Spinal cord (tissue), 9 donors: ENCODE measurements at regions not wholly inside any gene's neighbourhood (a gene's known extent, or its start where the extent isn't known, plus 50 kb on each side); places are given as distances from the start of the nearest gene placed in this dataset.

Experiments
- DNase-seq, 6 donors: peaks; one replicate each; pipeline versions ENCODE4 v3.0.0 to v3.0.0-alpha.2; 2013 to 2015; ENCODE audit warnings: low spot score in 6 of 6, low read depth in 4 of 6
- H3K27ac ChIP-seq: one replicate; pipeline ENCODE4 v1.5.1; 2013; ENCODE audit warnings: low read depth, low read length, control low read depth
- H3K27me3 ChIP-seq: one replicate; pipeline ENCODE4 v1.6.1; 2013; ENCODE audit warnings: low read length; ENCODE audit not compliant: control insufficient read depth, insufficient read depth
- H3K36me3 ChIP-seq: one replicate; pipeline ENCODE4 v1.6.1; 2013; ENCODE audit warnings: low read length; ENCODE audit not compliant: control insufficient read depth, insufficient read depth
- H3K4me1 ChIP-seq: one replicate; pipeline ENCODE4 v1.6.1; 2013; ENCODE audit warnings: low read length; ENCODE audit not compliant: control insufficient read depth, insufficient read depth
- H3K4me3 ChIP-seq: one replicate; pipeline ENCODE4 v1.5.1; 2013; ENCODE audit warnings: low read depth, low read length, control low read depth
- H3K9me3 ChIP-seq: one replicate; pipeline ENCODE4 v1.6.1; 2013; ENCODE audit warnings: low read length; ENCODE audit not compliant: control insufficient read depth, insufficient read depth
- WGBS: methylation state at CpG from one replicate; pipeline ENCODE4 v1.1.5; 2013; ENCODE audit warnings: missing lambda C conversion rate; ENCODE audit not compliant: insufficient coverage; 5-methylcytosine and 5-hydroxymethylcytosine counted together
- donor health status: healthy.

GRCh38 chr4:26105337-26105736 lies 191.3 kb downstream of the SMIM20 start:
- Histone ChIP-seq H3K4me1 (no peaks in the 10 kb centered on the region), H3K9me3 (no peaks in the 10 kb centered on the region), H3K4me3 (no peak overlapping the region), H3K27me3 (no peaks in the 10 kb centered on the region), H3K36me3 (no peaks in the 10 kb centered on the region), H3K27ac (no peak overlapping the region)
- 80% methylated on average over 1 of the region's 2 CpGs for WGBS
- DNase-seq = peak in 1 of 6 donors; percentile 61

- no peaks in the 10 kb centered on the region for H3K9me3 ChIP-seq
- WGBS = no CpG with 5 or more reads among the region's 7 CpGs
- DNase-seq = no peak
Observed at GRCh38 chr4:26105815-26106699, 192.0 kb downstream of the SMIM20 start.

GRCh38 chr4:26106776-26107175 lies 192.8 kb downstream of the SMIM20 start:
- DNase-seq = no peak
- H3K9me3 ChIP-seq = no peaks in the 10 kb centered on the region
- H3K4me1 ChIP-seq = no peaks in the 10 kb centered on the region
- no peaks in the 10 kb centered on the region for H3K27me3 ChIP-seq
- H3K27ac ChIP-seq = no peak overlapping the region
- H3K36me3 ChIP-seq = no peaks in the 10 kb centered on the region
- H3K4me3 ChIP-seq = no peak overlapping the region

More at GRCh38 chr4:26105815-26106699, 192.0 kb downstream of the SMIM20 start:
- Histone ChIP-seq H3K36me3 (no peaks in the 10 kb centered on the region), H3K4me3 (no peak overlapping the region), H3K4me1 (no peaks in the 10 kb centered on the region), H3K27ac (no peak overlapping the region), H3K27me3 (no peaks in the 10 kb centered on the region)

DNA sequence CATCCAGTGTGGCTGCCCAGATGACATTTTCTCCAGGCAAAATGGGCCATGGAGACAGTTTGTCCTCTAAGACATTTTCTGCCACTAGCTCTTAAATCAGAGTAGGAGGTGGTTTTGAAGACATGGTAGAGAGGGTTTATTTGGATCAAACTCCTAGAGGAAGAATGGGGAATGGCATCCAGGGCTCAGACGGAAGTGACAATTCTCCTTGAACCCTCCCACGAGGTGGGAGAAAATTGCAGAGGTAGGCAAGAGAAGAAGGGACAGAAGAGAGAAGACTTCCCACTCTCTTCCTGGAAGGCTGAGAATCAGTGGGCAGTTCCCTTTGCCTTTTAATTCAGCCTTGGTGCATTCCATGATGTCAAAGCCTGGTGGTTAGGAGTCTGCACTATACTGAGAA lies 194.0 kb downstream of the SMIM20 start:
- Histone ChIP-seq H3K27ac (no peak overlapping the region), H3K4me3 (no peak overlapping the region), H3K4me1 (no peaks in the 10 kb centered on the region), H3K9me3 (no peaks in the 10 kb centered on the region), H3K27me3 (no peaks in the 10 kb centered on the region), H3K36me3 (no peaks in the 10 kb centered on the region)
- DNase-seq = no peak
- WGBS = 75% methylated on average over 1 of the region's 2 CpGs

GRCh38 chr4:26110493-26110892 lies 196.5 kb downstream of the SMIM20 start:
- H3K36me3 ChIP-seq = no peaks in the 10 kb centered on the region
- H3K4me1 ChIP-seq = no peaks in the 10 kb centered on the region
- no peak for DNase-seq
- H3K27me3 ChIP-seq = no peaks in the 10 kb centered on the region
- no peak overlapping the region for H3K27ac ChIP-seq
- 74% methylated on average over 5 of the region's 5 CpGs for WGBS
- no peaks in the 10 kb centered on the region for H3K9me3 ChIP-seq
- H3K4me3 ChIP-seq = no peak overlapping the region

GRCh38 chr4:26113339-26113940 lies 199.4 kb downstream of the SMIM20 start:
- H3K36me3 ChIP-seq = no peaks in the 10 kb centered on the region
- H3K27ac ChIP-seq = no peak overlapping the region
- H3K4me1 ChIP-seq = no peaks in the 10 kb centered on the region
- no peak for DNase-seq
- 94% methylated on average over 3 of the region's 4 CpGs for WGBS
- H3K9me3 ChIP-seq = no peaks in the 10 kb centered on the region
- H3K4me3 ChIP-seq = no peak overlapping the region
- H3K27me3 ChIP-seq = no peaks in the 10 kb centered on the region

DNA sequence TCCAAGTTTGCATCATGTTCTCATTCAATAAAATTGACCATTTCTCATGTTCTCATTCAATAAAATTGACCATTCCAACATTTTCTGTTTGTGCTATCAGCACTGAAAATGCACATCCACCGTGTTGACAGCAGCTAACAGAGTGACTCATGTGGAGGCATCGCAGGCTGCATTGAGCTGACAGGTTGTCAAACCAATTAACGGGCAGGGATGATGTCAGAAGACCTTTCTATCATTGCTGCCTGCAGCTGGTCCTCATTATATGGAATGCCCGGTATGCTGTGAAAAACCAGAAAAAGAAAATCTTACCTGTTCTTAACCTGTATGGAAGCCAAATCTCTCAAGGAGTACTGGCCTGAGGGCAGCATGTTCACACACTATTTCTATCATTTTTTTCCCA lies 202.0 kb downstream of the SMIM20 start:
- WGBS = 90% methylated on average over 4 of the region's 4 CpGs
- H3K36me3 ChIP-seq = no peaks in the 10 kb centered on the region
- no peak overlapping the region for H3K27ac ChIP-seq
- H3K4me1 ChIP-seq = no peaks in the 10 kb centered on the region
- no peaks in the 10 kb centered on the region for H3K9me3 ChIP-seq
- H3K27me3 ChIP-seq = no peaks in the 10 kb centered on the region
- no peak for DNase-seq
- H3K4me3 ChIP-seq = no peak overlapping the region

GRCh38 chr4:26120098-26120825 lies 200.6 kb upstream of the RBPJ start:
- WGBS = 95% methylated on average over 3 of the region's 6 CpGs
- no peaks in the 10 kb centered on the region for H3K36me3 ChIP-seq
- H3K27ac ChIP-seq = no peak overlapping the region
- H3K9me3 ChIP-seq = no peaks in the 10 kb centered on the region
- no peak overlapping the region for H3K4me3 ChIP-seq
- DNase-seq = no peak
- H3K4me1 ChIP-seq = no peaks in the 10 kb centered on the region
- H3K27me3 ChIP-seq = no peaks in the 10 kb centered on the region

DNA sequence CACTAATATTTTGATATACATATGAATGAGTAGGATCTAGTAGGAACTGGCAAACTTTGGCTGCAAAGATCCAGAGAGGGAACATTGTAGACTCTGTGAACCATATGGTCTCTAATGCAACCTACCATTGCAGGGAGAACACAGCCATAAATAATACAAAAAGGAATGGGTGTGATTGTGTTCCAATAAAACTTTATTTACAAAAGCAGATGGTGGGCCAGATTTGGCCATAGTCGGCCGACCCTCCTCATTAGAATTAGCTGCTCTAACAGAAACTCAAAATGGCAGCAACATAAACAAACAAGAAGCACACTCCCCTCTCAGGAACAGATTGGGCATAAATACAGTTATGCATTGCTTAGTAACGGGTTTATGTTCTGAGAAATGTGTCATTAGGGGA lies 198.1 kb upstream of the RBPJ start:
- WGBS = no CpG with 5 or more reads among the region's 3 CpGs
- Histone ChIP-seq H3K27me3 (no peaks in the 10 kb centered on the region), H3K9me3 (no peaks in the 10 kb centered on the region), H3K36me3 (no peaks in the 10 kb centered on the region), H3K27ac (no peak overlapping the region), H3K4me3 (no peak overlapping the region), H3K4me1 (no peaks in the 10 kb centered on the region)
- no peak for DNase-seq
